ENCODE measurements at regions not wholly inside any gene's neighbourhood (a gene's known extent, or its start where the extent isn't known, plus 50 kb on each side); places are given as distances from the start of the nearest gene placed in this dataset.
"Not testable (repeated sequence)": the region's sequence is repeated elsewhere in the genome, so short reads cannot be mapped to it uniquely, and the experiment has no call there.

DNA sequence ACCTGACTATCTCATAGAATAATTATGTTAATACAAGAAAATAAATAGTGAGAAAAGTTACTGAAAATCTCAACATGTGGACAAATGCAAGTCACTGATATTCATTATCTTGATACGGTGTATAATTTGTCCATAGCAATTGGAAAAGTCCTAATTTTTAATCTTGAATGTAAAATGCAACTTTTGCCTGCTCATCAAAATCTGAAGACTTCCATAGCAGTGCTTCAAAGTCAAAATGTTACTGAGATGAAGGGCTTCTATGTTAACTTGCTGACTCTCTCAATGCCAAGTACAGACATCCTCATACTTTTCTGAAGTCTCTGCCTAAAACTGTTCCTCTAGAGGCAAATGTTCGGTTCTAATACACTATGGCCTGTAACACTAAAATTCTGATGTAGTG is 1300.1 kb upstream of the EPHA6 start:
- no peak for DNase-seq (ENCODE audit: low read depth in 3 of 3, low spot score in 2 of 3)

DNA sequence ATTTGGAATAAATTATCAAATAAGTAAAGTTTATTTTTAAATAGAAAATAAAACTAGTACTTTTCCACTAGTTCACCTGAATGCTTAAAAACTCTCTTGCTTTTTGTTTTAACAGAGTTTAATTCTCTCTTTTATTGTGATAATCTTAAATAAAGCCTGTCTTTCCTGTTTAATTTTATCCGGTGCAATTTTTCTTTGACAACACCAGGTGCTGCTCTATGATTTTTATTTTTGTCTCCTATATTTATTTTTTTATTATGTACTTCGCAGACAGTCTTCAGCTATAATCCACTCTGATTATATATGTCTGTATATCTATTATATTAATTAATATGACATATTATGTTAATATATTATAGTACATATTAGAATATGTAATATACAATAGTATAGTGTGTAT is 1293.0 kb upstream of the EPHA6 start:
- DNase-seq (ENCODE audit: low read depth in 3 of 3, low spot score in 2 of 3) = no peak

DNA sequence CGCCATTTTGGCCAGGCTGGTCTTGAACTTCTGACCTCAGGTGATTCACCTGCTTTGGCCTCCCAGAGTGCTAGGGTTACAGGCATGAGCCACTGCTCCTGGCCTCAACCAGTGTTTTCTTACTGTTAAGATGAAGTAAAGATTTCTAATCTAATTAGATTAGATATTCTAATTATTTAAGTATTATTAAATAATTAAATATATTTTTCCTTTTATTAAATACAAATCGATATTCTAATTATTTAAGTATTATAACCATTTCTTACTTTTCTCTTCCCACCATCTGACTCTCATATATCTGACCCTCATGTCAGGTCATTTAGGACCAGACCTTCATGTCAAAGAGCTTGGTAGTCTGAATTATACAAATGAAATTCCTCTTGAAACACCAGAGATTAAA is 1291.9 kb upstream of the EPHA6 start:
- DNase-seq (ENCODE audit: low read depth in 3 of 3, low spot score in 2 of 3) = no peak

DNA sequence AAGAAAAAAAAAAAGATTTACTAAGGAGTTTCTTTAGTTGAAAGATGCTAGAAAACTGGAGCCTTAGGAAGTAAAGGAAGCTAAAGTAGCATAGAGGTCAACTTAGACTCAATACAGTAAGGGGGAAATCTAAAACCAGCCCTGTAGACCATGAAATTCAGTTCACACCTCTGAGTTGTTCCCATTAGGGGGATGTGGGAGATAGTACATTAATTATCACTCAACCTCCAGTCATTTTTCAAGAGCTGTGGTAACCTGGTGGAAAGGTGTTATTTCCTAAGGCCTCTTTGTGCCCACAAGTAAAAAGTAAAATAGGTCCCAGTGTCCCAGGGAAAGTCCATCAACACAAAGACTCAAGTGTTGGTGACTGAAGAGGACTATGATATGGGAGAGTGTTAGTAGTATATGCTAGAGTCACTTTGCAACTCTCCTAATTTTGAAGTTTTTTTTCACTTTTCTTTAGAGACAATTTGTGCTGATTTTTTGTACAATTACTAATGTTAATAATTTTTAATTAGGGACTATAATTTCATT is 1274.4 kb upstream of the EPHA6 start:
- DNase-seq (ENCODE audit: low read depth in 3 of 3, low spot score in 2 of 3) = no peak

DNA sequence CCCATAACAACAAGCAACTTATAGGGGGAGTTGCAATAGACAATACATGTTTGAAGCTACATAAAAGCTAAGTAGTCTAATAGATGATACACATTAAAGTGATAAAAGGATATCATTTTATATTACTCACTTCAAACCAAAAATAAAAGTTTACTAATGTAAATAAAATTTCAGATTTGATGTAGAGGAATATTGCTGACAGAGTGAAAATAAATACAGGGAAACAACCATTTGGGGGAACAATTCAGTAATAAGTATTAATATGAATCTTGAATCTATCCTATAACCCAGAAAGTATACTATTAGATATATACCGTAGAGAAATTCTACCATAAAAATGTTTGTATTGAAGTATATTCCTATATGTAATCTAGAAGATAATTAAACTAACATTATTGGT is 1248.9 kb upstream of the EPHA6 start:
- no peak for DNase-seq (ENCODE audit: low read depth in 3 of 3, low spot score in 2 of 3)

DNA sequence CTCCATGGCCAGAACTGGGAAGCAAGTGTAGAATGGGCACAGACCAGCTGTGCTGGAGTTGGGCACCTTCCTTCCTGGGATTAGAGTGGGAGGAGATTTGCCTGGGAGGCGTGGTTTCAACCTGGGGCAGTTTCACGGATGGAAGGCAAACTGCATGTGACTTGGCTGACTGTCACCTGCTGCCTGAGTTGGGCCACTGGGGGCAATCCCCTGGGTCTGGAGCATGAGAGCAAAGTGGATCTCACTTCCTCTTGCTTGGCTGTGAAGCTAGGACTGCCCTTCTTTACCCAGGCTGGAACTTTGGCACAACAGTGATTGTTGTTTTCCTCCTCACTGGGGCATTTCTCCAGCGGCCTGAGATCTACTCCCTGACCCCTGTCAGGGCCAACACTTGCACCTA is 1247.0 kb upstream of the EPHA6 start:
- no peak for DNase-seq (ENCODE audit: low read depth in 3 of 3, low spot score in 2 of 3)

DNA sequence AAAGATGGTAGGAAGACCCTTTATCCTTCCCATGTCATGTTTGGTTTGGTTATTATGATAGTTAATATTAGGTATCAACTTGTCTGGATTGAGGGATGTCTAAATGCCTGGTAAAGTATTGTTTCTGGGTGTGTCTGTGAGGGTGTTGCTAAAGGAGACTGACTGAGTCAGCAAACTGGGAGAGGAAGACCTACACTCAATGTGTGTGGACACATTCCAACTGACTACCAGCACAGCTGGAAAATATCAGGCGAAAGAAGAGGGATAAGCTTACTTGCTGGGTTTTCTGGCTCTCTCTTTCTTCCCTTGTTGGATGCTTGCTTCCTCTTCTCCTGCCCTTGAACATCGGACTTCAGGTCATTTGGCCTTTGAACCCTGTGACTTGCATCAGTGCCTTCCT is 1227.6 kb upstream of the EPHA6 start:
- DNase-seq (ENCODE audit: low read depth in 3 of 3, low spot score in 2 of 3) = no peak

DNA sequence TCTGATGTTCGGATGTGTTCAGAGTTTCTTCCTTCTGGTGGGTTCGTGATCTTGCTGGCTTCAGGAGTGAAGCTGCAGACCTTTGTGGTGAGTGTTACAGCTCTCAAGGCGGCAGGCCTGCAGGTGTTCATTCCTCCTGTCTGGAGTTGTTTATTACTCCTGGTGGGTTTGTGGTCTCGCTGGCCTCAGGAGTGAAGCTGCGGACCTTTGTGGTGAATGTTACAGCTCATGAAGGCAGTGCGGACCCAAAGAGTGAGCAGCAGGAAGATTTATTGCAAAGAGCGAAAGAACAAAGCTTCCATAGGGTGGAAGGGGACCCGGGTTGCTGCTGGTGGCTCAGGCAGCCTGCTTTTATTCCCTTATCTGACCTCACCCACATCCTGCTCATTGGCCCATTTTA is 1226.8 kb upstream of the EPHA6 start:
- DNase-seq (ENCODE audit: low read depth in 3 of 3, low spot score in 2 of 3) = not testable (repeated sequence)

DNA sequence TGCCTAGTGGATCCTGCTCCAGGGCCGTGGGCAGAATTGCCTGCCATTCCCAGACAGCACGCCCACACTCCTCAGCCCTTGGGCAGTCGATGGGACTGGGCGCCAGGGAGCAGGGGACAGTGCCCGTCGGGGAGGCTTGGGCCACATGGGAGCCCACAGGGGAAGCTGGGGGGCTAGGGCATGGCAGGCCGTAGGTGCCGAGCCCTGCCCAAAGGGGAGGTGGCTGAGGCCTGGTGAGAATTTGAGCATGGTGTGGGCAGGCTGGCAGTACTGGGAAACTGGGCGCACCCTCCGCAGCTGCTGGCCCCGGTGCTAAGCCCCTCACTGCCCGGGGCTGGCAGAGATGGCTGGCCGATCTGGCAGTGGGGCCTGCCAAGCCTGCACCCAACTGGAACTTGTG is 1225.9 kb upstream of the EPHA6 start:
- no peak for DNase-seq (ENCODE audit: low read depth in 3 of 3, low spot score in 2 of 3)

DNA sequence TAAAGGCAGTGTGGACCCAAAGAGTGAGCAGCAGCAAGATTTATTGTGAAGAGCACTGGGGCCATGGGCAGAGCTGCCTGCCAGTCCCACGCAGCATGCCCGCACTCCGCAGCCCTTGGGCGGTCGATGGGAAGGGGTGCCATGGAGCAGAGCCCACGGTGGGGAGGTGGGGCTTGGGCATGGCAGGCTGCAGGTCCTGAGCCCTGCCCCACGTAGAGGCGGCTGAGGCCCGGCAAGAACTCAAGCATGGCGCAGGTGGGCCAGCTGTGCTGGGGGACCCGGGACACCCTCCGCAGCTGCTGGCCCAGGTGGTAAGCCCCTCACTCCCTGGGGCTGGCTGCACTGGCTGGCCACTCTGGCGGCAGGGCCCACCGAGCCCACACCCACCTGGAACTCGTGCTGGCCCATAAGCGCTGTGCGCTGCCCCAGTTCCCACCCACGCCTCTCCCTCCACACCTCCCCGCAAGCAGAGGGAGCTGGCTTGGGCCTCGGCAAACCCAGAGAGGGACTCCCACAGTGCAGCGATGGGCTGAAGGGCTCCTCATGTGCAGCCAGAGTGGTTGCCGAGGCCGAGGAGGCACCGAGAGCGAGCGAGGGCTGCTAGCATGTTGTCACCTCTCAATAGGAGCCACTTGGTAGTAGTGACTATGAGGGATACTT is 1218.8 kb upstream of the EPHA6 start:
- DNase-seq (ENCODE audit: low read depth in 3 of 3, low spot score in 2 of 3) = no peak

DNA sequence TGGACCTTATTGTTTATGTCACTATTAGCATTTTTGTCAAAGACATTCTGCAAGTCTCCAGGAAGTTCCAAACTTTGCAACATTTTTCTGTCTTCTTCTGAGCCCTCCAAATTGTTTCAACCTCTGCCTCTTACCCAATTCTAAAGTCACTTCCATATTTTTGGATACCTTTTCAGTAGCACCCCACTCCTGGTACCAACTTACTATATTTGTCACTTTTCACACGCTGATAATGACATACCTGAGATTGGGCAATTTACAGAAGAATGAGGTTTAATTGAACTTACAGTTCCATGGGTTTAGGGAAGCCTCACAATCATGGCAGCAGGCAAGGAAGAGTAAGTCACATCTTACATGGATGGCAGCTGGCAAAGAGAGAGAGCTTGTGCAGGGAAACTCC is 1206.5 kb upstream of the EPHA6 start:
- DNase-seq (ENCODE audit: low read depth in 3 of 3, low spot score in 2 of 3) = no peak

DNA sequence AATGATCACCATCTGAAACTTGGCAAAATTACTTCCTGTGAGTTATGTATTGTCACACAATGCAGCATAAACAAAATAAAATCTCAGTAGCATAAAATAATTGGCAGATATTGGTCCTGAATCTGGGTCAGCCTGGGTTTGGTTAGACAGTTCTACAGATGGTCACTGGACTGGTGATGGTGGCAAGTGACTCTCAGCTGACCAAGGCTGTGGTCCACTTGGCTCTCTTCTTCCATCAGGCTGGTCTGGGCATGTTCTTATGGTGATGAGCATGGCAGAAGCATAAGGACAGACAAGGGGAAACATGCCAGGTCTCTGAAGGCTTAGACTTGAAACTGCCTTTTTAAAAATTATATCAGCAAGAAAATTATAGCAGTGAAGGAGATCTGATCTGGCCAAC is 1205.0 kb upstream of the EPHA6 start:
- DNase-seq (ENCODE audit: low read depth in 3 of 3, low spot score in 2 of 3) = no peak

DNA sequence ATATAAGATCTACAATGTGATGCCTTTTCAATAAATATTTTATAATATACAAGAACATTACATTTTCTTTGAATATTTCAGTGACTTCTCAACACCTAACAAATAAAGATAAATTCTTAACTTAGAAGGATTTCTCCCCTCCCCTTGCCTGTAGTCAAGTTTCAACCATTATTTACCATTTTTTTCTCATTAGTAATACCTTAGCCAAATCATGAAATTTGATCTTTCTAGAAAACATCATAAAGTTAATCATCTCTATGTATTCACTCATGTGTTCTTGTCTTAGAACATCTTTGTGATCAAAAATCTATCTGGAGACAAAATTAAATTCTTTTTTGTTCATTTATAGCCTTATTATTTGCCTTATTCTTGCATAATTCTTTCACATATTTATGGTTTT is 1201.8 kb upstream of the EPHA6 start:
- DNase-seq (ENCODE audit: low read depth in 3 of 3, low spot score in 2 of 3) = no peak

DNA sequence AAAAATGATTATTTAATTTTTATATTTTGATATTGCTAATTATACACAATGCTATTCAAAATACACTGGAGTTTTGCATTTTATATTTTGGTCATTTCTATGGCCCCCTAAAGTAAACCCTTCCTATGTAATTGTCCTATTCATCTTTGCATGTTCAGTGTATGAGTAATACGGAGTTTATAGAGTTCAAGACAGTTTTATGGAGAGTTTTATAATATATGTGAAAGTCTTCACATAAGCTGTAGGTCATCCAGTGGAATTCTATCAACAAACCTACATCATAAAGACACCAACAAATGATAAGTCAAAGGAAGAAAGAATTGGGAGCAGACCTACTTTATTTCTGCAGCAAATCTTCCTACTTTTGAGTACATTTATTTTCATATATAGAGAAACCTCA is 1200.4 kb upstream of the EPHA6 start:
- no peak for DNase-seq (ENCODE audit: low read depth in 3 of 3, low spot score in 2 of 3)

DNA sequence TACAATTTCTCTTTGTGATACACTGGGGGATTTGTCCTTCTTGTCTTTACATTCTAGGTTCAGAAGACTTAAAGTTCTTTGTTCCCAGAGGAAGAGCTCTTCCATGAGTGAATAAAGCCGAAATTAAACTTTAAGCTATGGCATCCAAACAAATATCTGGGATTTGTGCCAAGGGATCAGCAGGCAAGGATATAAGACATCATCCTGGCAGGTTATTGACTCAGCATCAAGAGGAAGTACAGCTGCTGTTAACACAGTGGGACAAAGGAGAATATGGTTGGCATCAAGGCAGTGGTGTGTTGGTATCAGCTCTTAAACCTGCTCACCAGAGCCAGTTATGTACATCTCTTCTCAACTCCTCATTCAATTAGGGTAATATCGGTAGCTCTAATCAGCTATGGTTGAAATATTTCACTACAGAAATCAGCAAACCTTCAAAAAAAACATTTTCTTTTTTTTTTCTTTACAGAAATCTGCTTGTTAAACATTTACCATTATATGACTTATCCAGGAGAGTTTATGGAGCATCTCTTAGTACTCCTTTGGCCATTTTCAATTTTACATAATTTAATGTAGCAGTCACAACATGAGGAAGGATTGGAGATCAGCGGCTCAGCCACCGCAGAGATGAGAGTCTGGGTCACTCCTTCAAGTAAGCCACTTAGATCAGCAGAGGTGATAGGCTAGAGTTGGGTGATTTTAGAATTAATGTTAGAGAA is 1198.6 kb upstream of the EPHA6 start:
- DNase-seq (ENCODE audit: low read depth in 3 of 3, low spot score in 2 of 3) = no peak

DNA sequence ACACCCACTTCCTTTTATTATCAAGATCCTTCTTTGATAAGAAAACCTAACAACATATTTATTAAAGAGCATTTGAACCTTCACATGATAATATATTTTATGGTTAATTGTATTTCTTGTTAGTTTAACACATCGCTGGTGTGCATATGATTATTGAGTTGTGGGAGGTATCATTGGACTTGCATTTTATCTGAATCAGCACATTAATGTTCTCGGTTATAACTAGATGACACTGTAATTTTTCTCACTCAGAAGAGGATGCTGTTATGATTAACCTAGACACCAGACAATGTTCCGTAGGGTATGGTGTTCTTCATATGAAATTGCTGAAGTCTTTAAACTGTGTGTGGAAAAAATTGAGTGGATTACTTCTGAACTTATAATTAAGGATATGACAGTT is 1188.3 kb upstream of the EPHA6 start:
- no peak for DNase-seq (ENCODE audit: low read depth in 3 of 3, low spot score in 2 of 3)

DNA sequence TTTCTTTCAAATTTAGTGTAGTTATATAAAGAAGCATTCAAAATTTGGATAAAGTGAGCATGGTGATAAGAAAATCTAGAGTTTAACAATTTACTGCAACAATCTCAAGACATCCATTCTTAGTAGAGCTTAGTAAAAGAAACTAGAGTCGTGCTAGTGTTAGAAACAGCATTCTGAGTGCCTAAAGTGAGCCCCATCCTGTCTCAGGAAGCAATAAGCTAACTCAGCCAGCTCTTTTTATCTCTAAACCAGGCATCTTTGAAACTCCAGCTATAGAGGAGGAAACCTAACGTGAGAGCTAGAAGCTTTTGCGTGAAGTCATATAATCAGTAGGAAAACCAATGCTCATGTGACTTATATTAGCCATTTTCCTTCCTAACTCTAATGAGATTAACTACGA is 1187.1 kb upstream of the EPHA6 start:
- no peak for DNase-seq (ENCODE audit: low read depth in 3 of 3, low spot score in 2 of 3)

DNA sequence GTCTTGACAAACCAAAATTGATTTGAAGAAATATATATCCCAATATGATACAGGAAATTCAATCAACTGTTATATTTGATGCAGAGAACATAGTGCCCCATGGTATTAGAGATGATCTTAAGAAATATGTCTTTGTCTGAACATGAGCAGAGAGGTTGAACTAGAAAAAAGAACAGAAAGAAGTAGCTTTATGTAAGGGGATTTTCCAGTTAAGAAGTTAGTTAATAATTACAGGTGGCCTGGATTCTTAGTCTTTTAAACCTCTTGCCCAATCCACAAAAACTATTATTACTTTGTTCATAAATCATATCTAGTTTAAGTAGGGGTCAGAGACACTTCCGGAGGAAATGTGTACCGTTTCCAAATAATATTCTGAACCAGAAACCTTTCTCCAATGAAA is 1186.7 kb upstream of the EPHA6 start:
- DNase-seq (ENCODE audit: low read depth in 3 of 3, low spot score in 2 of 3) = no peak

DNA sequence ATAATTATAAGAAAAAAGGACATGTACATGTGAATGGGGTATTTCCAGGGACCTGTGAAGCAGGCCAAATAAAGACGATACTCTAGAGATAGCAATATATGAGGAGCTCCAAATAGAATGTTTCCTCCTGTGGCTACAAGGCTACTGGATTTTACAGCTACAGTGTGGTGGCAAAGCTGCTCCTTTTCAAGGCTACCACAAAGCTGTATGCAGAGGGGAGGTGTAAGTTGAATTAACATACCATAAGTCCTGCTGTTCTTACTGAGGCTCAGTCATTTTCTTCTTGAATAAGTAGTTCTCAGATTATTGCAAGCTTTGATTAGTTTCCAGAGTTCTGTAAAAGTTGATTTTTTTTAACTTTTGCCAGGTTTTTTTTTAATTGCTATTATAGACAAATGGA is 1184.6 kb upstream of the EPHA6 start:
- no peak for DNase-seq (ENCODE audit: low read depth in 3 of 3, low spot score in 2 of 3)

DNA sequence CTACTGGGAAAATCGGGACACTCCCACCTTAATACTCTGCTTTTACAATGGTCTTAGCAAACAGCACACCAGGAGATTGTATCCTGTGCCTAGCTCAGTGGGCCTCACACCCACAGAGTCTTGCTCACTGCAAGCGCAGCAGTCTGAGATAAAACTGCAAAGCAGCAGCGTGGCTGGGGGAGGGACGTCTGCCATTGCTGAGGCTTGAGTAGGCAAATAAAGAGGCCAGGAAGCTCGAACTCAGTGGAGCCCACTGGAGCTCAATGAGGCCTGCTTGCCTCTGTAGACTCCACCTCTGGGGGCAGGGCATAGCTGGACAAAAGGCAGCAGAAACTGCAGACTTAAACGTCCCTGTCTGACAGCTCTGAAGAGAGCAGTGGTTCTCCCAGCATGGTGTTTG is 1169.1 kb upstream of the EPHA6 start:
- DNase-seq (ENCODE audit: low read depth in 3 of 3, low spot score in 2 of 3) = no peak

DNA sequence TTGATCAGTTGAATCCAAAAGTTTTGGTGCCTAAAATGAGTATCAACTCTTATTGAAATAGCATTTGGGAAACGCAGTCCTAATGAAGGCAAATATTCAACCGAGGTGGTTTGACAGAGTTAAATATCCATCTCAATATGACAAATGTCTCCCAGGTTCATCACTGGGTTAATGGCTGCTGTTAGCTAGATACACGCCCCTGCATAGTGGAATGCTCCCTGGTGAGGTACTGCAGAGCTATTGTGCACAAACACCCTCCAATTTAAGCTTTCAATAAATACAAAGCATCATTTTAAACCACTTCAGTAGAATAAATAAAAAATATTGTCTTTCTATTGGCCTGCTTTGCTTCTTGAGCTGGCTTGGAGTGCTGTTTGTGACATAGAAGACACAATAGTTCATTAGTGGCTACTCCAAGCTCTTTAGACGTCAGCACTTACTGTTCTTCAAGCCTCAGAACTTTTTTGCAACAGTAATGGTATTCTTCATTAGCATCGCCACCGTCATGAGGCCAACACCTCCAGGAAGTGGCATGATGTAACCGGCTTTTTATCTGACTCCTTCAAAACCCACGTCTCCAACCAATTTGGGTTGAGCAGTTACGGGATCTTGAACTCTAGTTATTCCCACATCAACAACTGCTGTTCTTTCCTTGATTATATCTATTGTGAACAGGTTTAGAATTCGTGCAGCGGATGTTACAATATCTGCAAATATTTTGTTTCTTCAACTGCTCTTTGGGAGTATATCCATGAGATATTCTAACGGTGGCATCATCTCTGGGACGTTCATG is 1159.6 kb upstream of the EPHA6 start:
- no peak for DNase-seq (ENCODE audit: low read depth in 3 of 3, low spot score in 2 of 3)

All from right renal cortex interstitium (tissue), 3 donors.